GM10266 (cell line): ENCODE measurements at regions not wholly inside any gene's neighbourhood (a gene's known extent, or its start where the extent isn't known, plus 50 kb on each side); places are given as distances from the start of the nearest gene placed in this dataset.
"Not testable (repeated sequence)": the region's sequence is repeated elsewhere in the genome, so short reads cannot be mapped to it uniquely, and the experiment has no call there.

ENCODE experiments used
- DNase-seq: peaks from one replicate; pipeline ENCODE4 v3.0.0; 2012; ENCODE audit errors: extremely low spot score
- TF ChIP-seq, protein P1 (sequence below): IDR thresholded peaks from 2 replicates; pipeline ENCODE4 v1.5.1; 2012; ENCODE audit warnings: mild to moderate bottlenecking, low read depth; ENCODE audit not compliant: control insufficient read depth, insufficient read depth; ENCODE audit errors: missing control alignments

DNA sequence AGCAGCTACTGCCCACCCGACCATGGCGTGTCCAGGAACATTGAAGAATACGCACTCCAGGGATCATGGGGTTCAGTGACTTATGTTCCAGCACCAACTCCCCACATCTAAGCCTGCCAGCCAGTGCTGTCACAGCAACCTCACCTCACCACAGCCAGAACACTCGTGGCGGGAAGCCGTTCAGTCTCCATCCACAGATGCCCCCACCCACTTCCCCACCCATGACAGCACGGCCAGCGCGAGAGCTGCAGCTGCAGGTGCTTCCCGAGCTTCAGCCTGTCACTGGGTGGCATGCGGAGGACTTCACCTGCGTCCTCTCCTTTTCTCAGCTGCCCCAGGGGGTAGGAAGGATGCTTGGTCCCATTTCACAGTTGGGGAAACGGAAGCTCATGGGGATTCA, 50.3 kb downstream of the RBFOX3 start:
- DNase-seq = no peak
- TF ChIP-seq, protein P1, sequence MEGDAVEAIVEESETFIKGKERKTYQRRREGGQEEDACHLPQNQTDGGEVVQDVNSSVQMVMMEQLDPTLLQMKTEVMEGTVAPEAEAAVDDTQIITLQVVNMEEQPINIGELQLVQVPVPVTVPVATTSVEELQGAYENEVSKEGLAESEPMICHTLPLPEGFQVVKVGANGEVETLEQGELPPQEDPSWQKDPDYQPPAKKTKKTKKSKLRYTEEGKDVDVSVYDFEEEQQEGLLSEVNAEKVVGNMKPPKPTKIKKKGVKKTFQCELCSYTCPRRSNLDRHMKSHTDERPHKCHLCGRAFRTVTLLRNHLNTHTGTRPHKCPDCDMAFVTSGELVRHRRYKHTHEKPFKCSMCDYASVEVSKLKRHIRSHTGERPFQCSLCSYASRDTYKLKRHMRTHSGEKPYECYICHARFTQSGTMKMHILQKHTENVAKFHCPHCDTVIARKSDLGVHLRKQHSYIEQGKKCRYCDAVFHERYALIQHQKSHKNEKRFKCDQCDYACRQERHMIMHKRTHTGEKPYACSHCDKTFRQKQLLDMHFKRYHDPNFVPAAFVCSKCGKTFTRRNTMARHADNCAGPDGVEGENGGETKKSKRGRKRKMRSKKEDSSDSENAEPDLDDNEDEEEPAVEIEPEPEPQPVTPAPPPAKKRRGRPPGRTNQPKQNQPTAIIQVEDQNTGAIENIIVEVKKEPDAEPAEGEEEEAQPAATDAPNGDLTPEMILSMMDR = no peak

DNA sequence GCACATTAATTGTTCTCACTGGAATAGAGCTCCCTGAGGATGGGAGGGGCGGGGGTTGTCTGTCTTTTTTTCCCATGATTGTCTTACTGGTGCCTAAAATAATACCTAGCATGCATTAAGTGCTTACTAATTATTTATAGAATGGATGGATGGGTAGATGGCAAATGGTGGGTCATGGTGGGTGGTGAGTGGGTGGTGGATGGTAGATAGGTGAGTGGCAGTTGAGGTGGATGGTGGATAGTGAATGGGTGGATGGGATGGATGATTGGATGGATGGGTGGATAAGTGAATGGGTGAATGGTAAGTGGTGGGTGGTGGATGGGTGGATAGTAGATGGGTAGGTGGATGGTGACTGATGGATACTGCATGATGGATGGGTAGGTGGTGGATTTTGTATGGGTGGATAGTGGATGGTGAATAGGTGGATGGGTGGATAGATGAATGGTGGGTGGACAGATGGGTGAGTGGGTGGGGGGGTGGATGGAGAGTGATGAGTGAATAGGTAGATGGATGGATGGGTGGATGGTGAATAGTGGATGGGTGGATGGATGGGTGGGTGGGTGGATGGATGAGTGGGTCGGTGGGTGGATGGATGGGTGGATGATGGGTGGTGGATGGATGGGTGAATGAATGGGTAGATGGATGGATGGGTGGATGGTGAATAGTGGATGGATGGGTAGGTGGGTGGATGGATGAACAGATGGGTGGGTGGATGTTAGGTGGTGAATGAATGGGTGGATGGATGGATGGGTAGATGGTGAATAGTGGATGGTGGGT, 51.6 kb downstream of the RBFOX3 start:
- DNase-seq = no peak
- TF ChIP-seq, protein P1 = no peak

GRCh38 chr17:79558091-79558900, 52.6 kb downstream of the RBFOX3 start:
- TF ChIP-seq, protein P1 = no peak
- no peak for DNase-seq

GRCh38 chr17:79557276-79558090, 53.4 kb downstream of the RBFOX3 start:
- TF ChIP-seq, protein P1 = no peak
- no peak for DNase-seq

- TF ChIP-seq, protein P1 = no peak
- no peak for DNase-seq
Observed at GRCh38 chr17:79556271-79556670, 54.6 kb downstream of the RBFOX3 start.

DNA sequence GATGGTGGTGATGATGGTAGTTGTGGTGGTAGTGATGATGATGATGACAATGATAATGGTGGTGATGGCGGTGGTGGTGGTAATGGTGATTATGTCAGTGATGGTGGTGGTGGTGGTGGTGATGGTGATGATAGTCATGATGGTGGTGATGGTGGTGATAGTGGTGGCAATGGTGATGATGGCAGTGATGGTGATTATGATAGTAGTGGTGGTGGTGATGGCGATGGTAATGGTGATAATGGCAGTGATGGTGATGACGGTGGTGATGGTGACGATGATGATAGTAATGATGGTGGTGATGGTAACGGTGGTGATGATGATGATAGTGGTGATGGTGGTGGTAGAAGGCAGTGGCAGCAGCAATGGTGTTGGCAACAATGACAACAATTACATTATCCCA, 55.3 kb downstream of the RBFOX3 start:
- TF ChIP-seq, protein P1 = no peak
- DNase-seq = no peak

- not testable (repeated sequence) for DNase-seq
Observed at GRCh38 chr17:79554346-79554745, 56.5 kb downstream of the RBFOX3 start.
